Erythroblast (primary cell): ENCODE measurements at regions not wholly inside any gene's neighbourhood (a gene's known extent, or its start where the extent isn't known, plus 50 kb on each side); places are given as distances from the start of the nearest gene placed in this dataset.

Source experiments
- GATA1 ChIP-seq: IDR thresholded peaks from 2 replicates; pipeline ENCODE4 v1.6.1; 2011; ENCODE audit warnings: low read depth, mild to moderate bottlenecking, control low read depth, low read length, moderate library complexity
- POLR2A ChIP-seq: IDR thresholded peaks from 2 replicates; pipeline ENCODE4 v1.6.1; 2011; ENCODE audit warnings: mild to moderate bottlenecking, low read length

DNA sequence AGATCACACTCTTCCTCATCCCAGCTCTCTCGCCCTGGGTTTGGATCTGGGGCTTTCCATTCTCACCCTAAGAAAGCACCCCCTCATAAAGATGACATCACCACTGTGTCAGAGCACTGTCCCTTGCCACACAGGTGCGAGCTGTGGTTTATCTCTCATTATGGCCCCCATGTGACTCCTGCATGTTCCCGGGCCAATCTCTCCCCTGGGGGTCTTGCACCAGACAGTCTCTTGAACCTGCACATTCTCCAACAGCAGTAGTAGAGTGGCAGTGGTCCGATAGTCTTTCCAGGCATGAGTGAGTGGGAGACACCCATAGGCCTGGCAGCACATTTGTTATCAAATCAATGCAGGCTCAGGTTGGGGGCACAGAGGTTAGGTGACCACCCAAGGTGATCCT lies 130.5 kb downstream of the HRH4 start:
- TF ChIP-seq POLR2A (no peak), GATA1 (no peak)
